Sigmoid colon (tissue), 6 donors: ENCODE measurements at regions not wholly inside any gene's neighbourhood (a gene's known extent, or its start where the extent isn't known, plus 50 kb on each side); places are given as distances from the start of the nearest gene placed in this dataset.

Experiments used
- DNase-seq: peaks from one replicate; pipeline ENCODE4 v3.0.0-alpha.2; 2019
- H3K27ac ChIP-seq, 4 donors: fragments of 200-600 bp; sonication (generic); one replicate each; pipeline ENCODE4 v1.5.1; 2016 to 2019; ENCODE audit warnings: mild to moderate bottlenecking in 1 of 4
- H3K27me3 ChIP-seq, 3 donors: fragments of 200-600 bp; sonication (generic); one replicate each; pipeline ENCODE4 v1.5.1; 2019; ENCODE audit warnings: mild to moderate bottlenecking in 1 of 3
- H3K36me3 ChIP-seq, 4 donors: fragments of 200-600 bp; sonication (generic); one replicate each; pipeline ENCODE4 v1.5.1; 2016 to 2019
- H3K4me1 ChIP-seq, 4 donors: fragments of 200-600 bp; sonication (generic); one replicate each; pipeline ENCODE4 v1.5.1; 2017 to 2019
- H3K4me3 ChIP-seq, 4 donors: fragments of 200-600 bp; sonication (generic); one replicate each; pipeline ENCODE4 v1.5.1; 2017 to 2019; ENCODE audit warnings: mild to moderate bottlenecking in 2 of 4, moderate library complexity in 1 of 4
- H3K9me3 ChIP-seq, 4 donors: fragments of 200-600 bp in 3 of 4; sonication (generic) in 3 of 4; one replicate each; pipeline versions ENCODE4 v1.5.1 to v1.6.1; 2013 to 2019
- CTCF ChIP-seq, 4 experiments: fragments of 450-650 bp in 3 of 4; fragments of 200-600 bp in 1 of 4; IDR thresholded peaks; one replicate each; pipeline ENCODE4 v1.5.1; 2016 to 2019; ENCODE audit warnings: antibody characterized with exemption in 4 of 4, mild to moderate bottlenecking in 3 of 4, moderate library complexity in 2 of 4
- EP300 ChIP-seq, 4 donors: sonication (generic); formaldehyde crosslinking; IDR thresholded peaks; one replicate each; pipeline ENCODE4 v1.6.1; 2017; ENCODE audit warnings: antibody characterized with exemption in 4 of 4
- POLR2A ChIP-seq, 2 donors: fragments of 450-650 bp; IDR thresholded peaks; one replicate each; pipeline ENCODE4 v1.6.1; 2016; ENCODE audit warnings: antibody characterized with exemption in 2 of 2, mild to moderate bottlenecking in 2 of 2, moderate library complexity in 2 of 2
- POLR2AphosphoS5 ChIP-seq, 4 donors: sonication (generic); formaldehyde crosslinking; IDR thresholded peaks; one replicate each; pipeline ENCODE4 v1.6.1; 2017; ENCODE audit warnings: antibody characterized with exemption in 4 of 4
- WGBS, 2 donors: extraction: QIAGEN DNeasy Blood & Tissue Kit; methylation state at CpG; one replicate each; pipeline ENCODE4 v1.1.7; 2013; 5-methylcytosine and 5-hydroxymethylcytosine counted together
- intact Hi-C: fragments of 100-400 bp; cut with DNase I; formaldehyde crosslinking; loops from one replicate; pipeline ENCODE4 v1.15.1; 2023
- donor health status: healthy with polysubstance abuse.
- donor health status: healthy.

DNA sequence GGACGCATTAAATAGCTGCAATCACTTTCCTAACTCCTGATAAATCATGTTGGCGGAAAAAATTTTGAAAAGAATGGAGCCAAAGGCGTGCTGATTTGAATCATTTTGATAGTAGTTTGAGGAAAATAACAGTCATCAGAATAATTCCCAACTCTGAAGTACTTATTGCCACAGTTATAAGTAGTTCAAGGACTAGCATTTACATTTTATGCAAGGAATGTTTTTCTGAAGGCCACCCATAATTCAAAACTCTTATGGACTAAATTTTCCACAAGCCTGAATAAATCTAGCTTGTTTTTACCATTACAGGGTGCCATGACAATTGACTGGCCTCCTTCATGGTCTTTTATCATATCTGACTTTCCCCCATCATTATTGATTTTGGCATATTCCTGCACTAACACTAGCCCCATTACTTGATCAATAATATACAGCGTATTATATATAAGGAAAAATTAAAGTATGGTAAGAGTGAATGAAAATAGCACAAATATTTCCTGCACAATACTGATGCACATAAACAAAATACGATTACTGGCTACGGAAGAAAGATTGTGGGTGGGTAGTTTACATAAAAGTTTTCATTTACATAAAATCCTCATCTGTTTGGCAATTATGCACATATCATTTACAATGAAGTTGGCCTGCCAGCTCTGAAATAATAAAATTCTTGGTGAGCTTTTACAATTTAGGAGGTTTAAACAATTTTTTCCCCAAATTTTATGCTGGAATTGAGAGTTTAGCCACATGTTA is 334.6 kb downstream of the ARL6IP6 start:
- no peaks in the 10 kb centered on the region for H3K4me1 ChIP-seq
- intact Hi-C loops, result no loop called here
- TF ChIP-seq POLR2AphosphoS5 (IDR thresholded peaks at IDR 0.05) (no peak), EP300 (IDR thresholded peaks at IDR 0.05) (no peak), CTCF (IDR thresholded peaks at IDR 0.05) (no peak), POLR2A (IDR thresholded peaks at IDR 0.05) (no peak)
- H3K4me3 ChIP-seq, result no peak overlapping the region
- 82 to 88% methylated on average over 6 of the region's 6 CpGs for WGBS, 2 donors
- H3K9me3 ChIP-seq, result no peaks in the 10 kb centered on the region
- H3K36me3 ChIP-seq, result no peaks in the 10 kb centered on the region
- H3K27me3 ChIP-seq, result no peaks in the 10 kb centered on the region
- no peak overlapping the region for H3K27ac ChIP-seq
- DNase-seq, result no peak

DNA sequence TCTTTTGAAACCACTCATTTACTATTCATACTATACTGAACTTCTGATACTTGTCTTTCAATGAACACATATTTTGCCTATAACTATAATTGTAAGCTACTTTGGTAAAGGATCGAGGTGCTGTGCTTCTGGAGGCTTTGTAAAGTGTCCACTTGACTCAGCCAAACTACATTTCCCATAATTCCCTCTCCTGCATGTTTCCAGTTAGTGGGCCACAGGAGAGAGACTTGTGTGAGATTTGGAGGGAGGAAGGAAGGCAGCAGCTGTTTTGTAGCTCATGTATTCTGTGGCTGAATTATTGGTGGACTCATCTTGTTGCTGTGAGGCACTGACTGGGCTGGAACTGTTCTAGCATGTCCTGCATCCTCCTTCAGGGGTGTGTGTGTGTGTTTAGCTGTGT is 328.8 kb downstream of the ARL6IP6 start:
- Histone ChIP-seq H3K27ac (no peak overlapping the region), H3K4me3 (no peak overlapping the region), H3K36me3 (no peaks in the 10 kb centered on the region), H3K27me3 (no peaks in the 10 kb centered on the region), H3K9me3 (no peaks in the 10 kb centered on the region), H3K4me1 (no peaks in the 10 kb centered on the region)
- intact Hi-C loops, result no loop called here
- no peak for TF ChIP-seq POLR2AphosphoS5 (IDR thresholded peaks at IDR 0.05)
- no peak for TF ChIP-seq CTCF (IDR thresholded peaks at IDR 0.05)
- TF ChIP-seq EP300 (IDR thresholded peaks at IDR 0.05), result no peak
- no peak for TF ChIP-seq POLR2A (IDR thresholded peaks at IDR 0.05)
- 51 to 56% methylated on average over 1 of the region's 1 CpG for WGBS, 2 donors
- DNase-seq, result no peak

- Histone ChIP-seq H3K4me1 (no peaks in the 10 kb centered on the region), H3K9me3 (no peaks in the 10 kb centered on the region), H3K27ac (no peak overlapping the region), H3K27me3 (no peaks in the 10 kb centered on the region), H3K4me3 (no peak overlapping the region), H3K36me3 (no peaks in the 10 kb centered on the region)
- TF ChIP-seq EP300 (IDR thresholded peaks at IDR 0.05) (no peak), CTCF (IDR thresholded peaks at IDR 0.05) (no peak), POLR2AphosphoS5 (IDR thresholded peaks at IDR 0.05) (no peak), POLR2A (IDR thresholded peaks at IDR 0.05) (no peak)
- WGBS, 2 donors, result 90 to 93% methylated on average over 1 of the region's 1 CpG
- no peak for DNase-seq
- intact Hi-C loops, result no loop called here
Measured at GRCh38 chr2:153043385-153043784, 325.0 kb downstream of the ARL6IP6 start.

- H3K36me3 ChIP-seq, result no peaks in the 10 kb centered on the region
- DNase-seq, result no peak
- no peaks in the 10 kb centered on the region for H3K27me3 ChIP-seq
- WGBS, 2 donors, result 84 to 91% methylated on average over 2 of the region's 2 CpGs
- H3K4me3 ChIP-seq, result no peak overlapping the region
- peaks cover 0 to 4% (median 0%) of the 10 kb centered on the region in 4 donors for H3K9me3 ChIP-seq
- intact Hi-C loops, result no loop called here
- H3K27ac ChIP-seq, result no peak overlapping the region
- no peak for TF ChIP-seq POLR2AphosphoS5 (IDR thresholded peaks at IDR 0.05)
- no peak for TF ChIP-seq EP300 (IDR thresholded peaks at IDR 0.05)
- TF ChIP-seq CTCF (IDR thresholded peaks at IDR 0.05), result no peak
- TF ChIP-seq POLR2A (IDR thresholded peaks at IDR 0.05), result no peak
- H3K4me1 ChIP-seq, result peaks cover 0 to 12% (median 0%) of the 10 kb centered on the region in 4 donors
Measured at GRCh38 chr2:153028626-153029025, 310.2 kb downstream of the ARL6IP6 start.

- Histone ChIP-seq H3K4me3 (no peak overlapping the region), H3K27ac (no peak overlapping the region), H3K27me3 (no peaks in the 10 kb centered on the region), H3K36me3 (no peaks in the 10 kb centered on the region), H3K9me3 (no peaks in the 10 kb centered on the region), H3K4me1 (peaks cover 0 to 19% (median 5%) of the 10 kb centered on the region in 4 donors)
- no peak for DNase-seq
- intact Hi-C loops, result no loop called here
- no peak for TF ChIP-seq POLR2AphosphoS5 (IDR thresholded peaks at IDR 0.05)
- no peak for TF ChIP-seq POLR2A (IDR thresholded peaks at IDR 0.05)
- no peak for TF ChIP-seq CTCF (IDR thresholded peaks at IDR 0.05)
- no peak for TF ChIP-seq EP300 (IDR thresholded peaks at IDR 0.05)
- 79 to 90% methylated on average over 1 of the region's 1 CpG for WGBS, 2 donors
Measured at GRCh38 chr2:153027533-153027932, 309.1 kb downstream of the ARL6IP6 start.
